Esophagus muscularis mucosa (tissue), 4 donors: ENCODE measurements at regions not wholly inside any gene's neighbourhood (a gene's known extent, or its start where the extent isn't known, plus 50 kb on each side); places are given as distances from the start of the nearest gene placed in this dataset.

Experiments used
- DNase-seq: peaks from one replicate; pipeline ENCODE4 v3.0.0-alpha.2; 2017; ENCODE audit errors: extremely low spot score
- H3K27ac ChIP-seq, 4 donors: fragments of 200-600 bp; sonication (generic); replicated peaks in 1 of 4; 1 replicate in 3 of 4; 2 replicates in 1 of 4; pipeline ENCODE4 v1.5.1; 2016 to 2019; ENCODE audit warnings: mild to moderate bottlenecking in 1 of 4
- H3K27me3 ChIP-seq, 4 donors: fragments of 200-600 bp; sonication (generic); one replicate each; pipeline versions ENCODE4 v1.5.1 to v1.6.0; 2016 to 2019
- H3K36me3 ChIP-seq, 4 donors: fragments of 200-600 bp; sonication (generic); one replicate each; pipeline ENCODE4 v1.5.1; 2016 to 2019
- H3K4me1 ChIP-seq, 4 donors: fragments of 200-600 bp; sonication (generic); one replicate each; pipeline ENCODE4 v1.5.1; 2016 to 2019
- H3K4me3 ChIP-seq, 4 donors: fragments of 200-600 bp; sonication (generic); 1 replicate in 2 of 4; 2 replicates in 2 of 4; pipeline ENCODE4 v1.5.1; 2016 to 2019; ENCODE audit warnings: mild to moderate bottlenecking in 4 of 4, moderate library complexity in 1 of 4
- H3K9me3 ChIP-seq, 4 donors: fragments of 200-600 bp; sonication (generic); 1 replicate in 3 of 4; 2 replicates in 1 of 4; pipeline ENCODE4 v1.5.1; 2016 to 2019
- CTCF ChIP-seq, 3 experiments: fragments of 200-600 bp in 2 of 3; fragments of 450-650 bp in 1 of 3; sonication (generic) in 2 of 3; IDR thresholded peaks; one replicate each; pipeline ENCODE4 v1.5.1; 2017 to 2019; ENCODE audit warnings: antibody characterized with exemption in 3 of 3, mild to moderate bottlenecking in 2 of 3, moderate library complexity in 1 of 3
- EP300 ChIP-seq: sonication (generic); formaldehyde crosslinking; IDR thresholded peaks from one replicate; pipeline ENCODE4 v1.6.1; 2017; ENCODE audit warnings: antibody characterized with exemption
- POLR2A ChIP-seq: fragments of 450-650 bp; IDR thresholded peaks from one replicate; pipeline ENCODE4 v1.6.1; 2017; ENCODE audit warnings: antibody characterized with exemption, moderate library complexity, mild to moderate bottlenecking, low read depth
- POLR2AphosphoS5 ChIP-seq, 2 donors: sonication (generic); formaldehyde crosslinking; IDR thresholded peaks; one replicate each; pipeline ENCODE4 v1.6.1; 2017; ENCODE audit warnings: antibody characterized with exemption in 2 of 2
- WGBS: methylation state at CpG from one replicate; pipeline ENCODE4 v1.1.5; 2018; 5-methylcytosine and 5-hydroxymethylcytosine counted together
- intact Hi-C: fragments of 100-400 bp; cut with DNase I; formaldehyde crosslinking; loops from one replicate; pipeline ENCODE4 v1.15.1; 2023

DNA sequence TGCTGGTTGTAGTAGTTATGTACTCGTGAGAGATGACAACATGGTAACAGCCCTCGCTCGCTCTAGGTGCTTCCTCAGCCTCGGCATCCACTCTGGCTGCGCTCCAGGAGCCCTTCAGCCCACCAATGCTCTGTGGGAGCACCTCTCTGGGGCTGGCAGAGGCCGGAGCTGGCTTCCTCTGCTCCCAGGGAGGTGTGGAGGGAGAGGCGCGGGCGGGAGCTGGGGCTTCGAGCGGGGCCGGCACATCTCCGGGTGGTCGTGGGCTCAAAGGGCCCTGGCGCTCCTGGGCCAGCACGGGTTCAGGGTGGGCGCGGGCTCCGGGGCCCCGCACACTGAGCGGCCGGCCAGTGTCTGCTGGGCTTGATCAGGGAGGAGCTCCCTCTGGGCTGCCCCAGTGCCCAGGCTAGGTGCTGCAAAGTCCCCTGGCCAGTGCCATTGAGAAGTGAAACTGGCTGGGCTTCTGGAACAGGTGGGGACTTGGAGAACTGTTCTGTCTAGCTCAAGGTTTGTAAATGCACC is 1012.1 kb downstream of the CNTNAP5 start:
- Histone ChIP-seq H3K27me3 (no peaks in the 10 kb centered on the region), H3K36me3 (no peaks in the 10 kb centered on the region), H3K4me1 (peaks cover 0 to 4% (median 1%) of the 10 kb centered on the region in 4 donors), H3K27ac (no peak overlapping the region), H3K4me3 (no peak overlapping the region), H3K9me3 (peaks cover 0 to 4% (median 2%) of the 10 kb centered on the region in 4 donors)
- no peak for DNase-seq
- intact Hi-C loops = no loop called here
- no peak for TF ChIP-seq EP300
- no peak for TF ChIP-seq POLR2AphosphoS5 (IDR thresholded peaks at IDR 0.05)
- no peak for TF ChIP-seq CTCF (IDR thresholded peaks at IDR 0.05)
- 87% methylated on average over 13 of the region's 22 CpGs for WGBS

GRCh38 chr2:125041846-125042245 is 1016.8 kb downstream of the CNTNAP5 start:
- peaks cover 0 to 5% (median 1%) of the 10 kb centered on the region in 4 donors for H3K4me1 ChIP-seq
- no peaks in the 10 kb centered on the region for H3K27me3 ChIP-seq
- no peak overlapping the region for H3K4me3 ChIP-seq
- peaks cover 0 to 3% (median 0%) of the 10 kb centered on the region in 4 donors for H3K9me3 ChIP-seq
- 48% methylated on average over 2 of the region's 2 CpGs for WGBS
- intact Hi-C loops = no loop called here
- no peaks in the 10 kb centered on the region for H3K36me3 ChIP-seq
- TF ChIP-seq CTCF (IDR thresholded peaks at IDR 0.05) (no peak), POLR2A (no peak), POLR2AphosphoS5 (IDR thresholded peaks at IDR 0.05) (no peak), EP300 (no peak)
- DNase-seq = no peak
- H3K27ac ChIP-seq = no peak overlapping the region

DNA sequence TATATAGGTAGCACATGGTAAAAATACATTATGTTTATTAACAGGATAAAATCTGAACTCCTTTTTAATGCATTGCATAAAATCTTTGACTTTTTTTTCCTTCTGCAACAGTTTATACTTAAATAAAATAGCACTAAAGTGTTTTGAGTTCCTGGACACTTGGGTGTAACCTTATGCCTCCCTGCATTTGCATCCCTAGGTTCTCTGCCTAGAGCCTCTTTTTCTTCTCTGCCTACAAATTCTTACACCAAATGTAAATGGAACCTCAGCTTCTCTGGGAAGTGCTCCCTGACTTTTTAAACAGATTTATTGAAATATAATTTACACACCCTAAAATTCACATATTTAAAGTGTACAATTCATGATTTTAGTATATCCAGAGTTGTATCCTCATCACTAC is 1017.6 kb downstream of the CNTNAP5 start:
- Histone ChIP-seq H3K27me3 (no peaks in the 10 kb centered on the region), H3K9me3 (no peaks in the 10 kb centered on the region), H3K4me1 (peaks cover 0 to 5% (median 1%) of the 10 kb centered on the region in 4 donors), H3K4me3 (no peak overlapping the region), H3K36me3 (no peaks in the 10 kb centered on the region), H3K27ac (no peak overlapping the region)
- no peak for TF ChIP-seq POLR2A
- TF ChIP-seq EP300 = no peak
- TF ChIP-seq CTCF (IDR thresholded peaks at IDR 0.05) = no peak
- no peak for TF ChIP-seq POLR2AphosphoS5 (IDR thresholded peaks at IDR 0.05)
- DNase-seq = no peak
- intact Hi-C loops = no loop called here

GRCh38 chr2:125070726-125071505 is 1045.8 kb downstream of the CNTNAP5 start:
- Histone ChIP-seq H3K9me3 (peaks cover 0 to 8% (median 0%) of the 10 kb centered on the region in 4 donors), H3K4me1 (no peaks in the 10 kb centered on the region), H3K4me3 (no peak overlapping the region), H3K27ac (no peak overlapping the region), H3K36me3 (no peaks in the 10 kb centered on the region), H3K27me3 (no peaks in the 10 kb centered on the region)
- no peak for DNase-seq
- intact Hi-C loops = no loop called here
- 68% methylated on average over 4 of the region's 4 CpGs for WGBS
- TF ChIP-seq POLR2A (no peak), POLR2AphosphoS5 (IDR thresholded peaks at IDR 0.05) (no peak), EP300 (no peak), CTCF (IDR thresholded peaks at IDR 0.05) (no peak)
